Nephron progenitor cell (in vitro differentiated cells): ENCODE measurements at regions not wholly inside any gene's neighbourhood (a gene's known extent, or its start where the extent isn't known, plus 50 kb on each side); places are given as distances from the start of the nearest gene placed in this dataset.
"Not testable (repeated sequence)": the region's sequence is repeated elsewhere in the genome, so short reads cannot be mapped to it uniquely, and the experiment has no call there.

Experiments
- DNase-seq: peaks from one replicate; pipeline ENCODE4 v3.0.0; 2021
- H3K27ac Mint-ChIP-seq: 2 replicates; pipeline ENCODE4 v1.8.0; 2021; ENCODE audit warnings: mild to moderate bottlenecking, moderate library complexity, mixed read lengths
- H3K27me3 Mint-ChIP-seq: 2 replicates; pipeline ENCODE4 v1.8.0; 2021; ENCODE audit warnings: mild to moderate bottlenecking, low read depth, mixed read lengths; ENCODE audit not compliant: poor library complexity
- H3K36me3 Mint-ChIP-seq: 2 replicates; pipeline ENCODE4 v1.8.0; 2021; ENCODE audit warnings: low read depth, mixed read lengths
- H3K4me1 Mint-ChIP-seq: 2 replicates; pipeline ENCODE4 v1.8.0; 2021; ENCODE audit warnings: mixed read lengths
- H3K4me3 Mint-ChIP-seq: 2 replicates; pipeline ENCODE4 v1.8.0; 2021; ENCODE audit warnings: mild to moderate bottlenecking, moderate library complexity, mixed read lengths
- H3K9me3 Mint-ChIP-seq: 2 replicates; pipeline ENCODE4 v1.8.0; 2021; ENCODE audit warnings: mild to moderate bottlenecking, moderate library complexity, mixed read lengths
- TF ChIP-seq, protein P1 (sequence below): fragments of 200-600 bp; sonication (generic); IDR thresholded peaks from 2 replicates; pipeline ENCODE4 v1.5.0; 2021; ENCODE audit warnings: antibody characterized with exemption

DNA sequence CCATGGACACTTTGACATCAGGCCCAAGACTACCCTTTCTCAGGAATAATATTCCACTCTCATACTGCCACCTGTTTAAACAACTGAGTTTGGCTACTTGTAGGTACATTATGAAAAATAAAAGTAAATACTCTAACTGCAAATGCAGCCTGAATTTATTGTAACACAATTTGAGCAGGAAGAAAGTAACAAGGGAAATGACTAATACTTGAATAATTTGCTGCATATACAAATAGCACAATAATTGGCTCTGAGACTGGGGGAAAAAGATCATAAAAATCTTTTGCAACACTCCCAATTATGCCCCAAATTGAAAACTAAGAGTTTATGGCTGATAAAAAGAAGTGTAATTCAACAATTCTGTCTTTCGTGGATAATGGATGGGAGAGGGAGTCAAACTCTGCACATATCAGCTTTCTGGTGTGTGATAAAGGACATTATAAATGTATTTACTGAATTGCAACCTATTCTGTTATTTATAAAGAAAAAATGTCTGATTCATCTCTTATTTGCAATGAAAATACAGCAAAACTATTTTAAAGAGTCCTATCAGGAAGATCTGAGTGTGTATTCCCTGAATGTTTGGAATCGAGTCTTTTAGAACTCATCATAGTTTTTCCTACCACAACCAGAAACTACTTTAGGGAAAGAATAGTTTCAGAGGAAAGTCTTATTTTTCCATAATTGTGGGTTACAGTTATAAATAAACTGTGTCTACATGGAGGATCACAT lies 359.0 kb downstream of the JRKL start:
- H3K27me3 Mint-ChIP-seq, result no peaks in the 10 kb centered on the region
- no peaks in the 10 kb centered on the region for H3K9me3 Mint-ChIP-seq
- TF ChIP-seq, protein P1, sequence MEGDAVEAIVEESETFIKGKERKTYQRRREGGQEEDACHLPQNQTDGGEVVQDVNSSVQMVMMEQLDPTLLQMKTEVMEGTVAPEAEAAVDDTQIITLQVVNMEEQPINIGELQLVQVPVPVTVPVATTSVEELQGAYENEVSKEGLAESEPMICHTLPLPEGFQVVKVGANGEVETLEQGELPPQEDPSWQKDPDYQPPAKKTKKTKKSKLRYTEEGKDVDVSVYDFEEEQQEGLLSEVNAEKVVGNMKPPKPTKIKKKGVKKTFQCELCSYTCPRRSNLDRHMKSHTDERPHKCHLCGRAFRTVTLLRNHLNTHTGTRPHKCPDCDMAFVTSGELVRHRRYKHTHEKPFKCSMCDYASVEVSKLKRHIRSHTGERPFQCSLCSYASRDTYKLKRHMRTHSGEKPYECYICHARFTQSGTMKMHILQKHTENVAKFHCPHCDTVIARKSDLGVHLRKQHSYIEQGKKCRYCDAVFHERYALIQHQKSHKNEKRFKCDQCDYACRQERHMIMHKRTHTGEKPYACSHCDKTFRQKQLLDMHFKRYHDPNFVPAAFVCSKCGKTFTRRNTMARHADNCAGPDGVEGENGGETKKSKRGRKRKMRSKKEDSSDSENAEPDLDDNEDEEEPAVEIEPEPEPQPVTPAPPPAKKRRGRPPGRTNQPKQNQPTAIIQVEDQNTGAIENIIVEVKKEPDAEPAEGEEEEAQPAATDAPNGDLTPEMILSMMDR, result no peak
- no peaks in the 10 kb centered on the region for H3K36me3 Mint-ChIP-seq
- no peak for DNase-seq
- H3K4me3 Mint-ChIP-seq, result no peak overlapping the region
- no peaks in the 10 kb centered on the region for H3K4me1 Mint-ChIP-seq
- no peak overlapping the region for H3K27ac Mint-ChIP-seq

DNA sequence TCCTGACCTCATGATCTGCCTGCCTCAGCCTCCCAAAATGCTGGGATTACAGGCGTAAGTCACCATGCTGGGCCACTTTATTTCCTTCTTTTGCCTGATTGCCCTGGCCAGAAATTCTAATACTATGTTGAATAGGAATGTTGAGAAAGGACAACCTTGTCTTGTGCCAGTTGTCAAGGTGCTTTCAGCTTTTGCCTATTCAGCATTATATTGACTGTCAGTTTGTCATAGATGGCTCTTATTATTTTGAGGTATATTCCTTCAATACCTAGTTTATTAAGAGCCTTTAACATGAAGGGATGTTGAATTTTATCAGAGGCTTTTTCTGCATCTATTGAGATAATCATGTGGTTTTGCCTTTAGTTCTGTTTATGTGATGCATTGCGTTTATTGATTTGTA lies 362.0 kb downstream of the JRKL start:
- H3K27ac Mint-ChIP-seq, H3K4me1 Mint-ChIP-seq, H3K9me3 Mint-ChIP-seq, DNase-seq, H3K27me3 Mint-ChIP-seq, H3K4me3 Mint-ChIP-seq, H3K36me3 Mint-ChIP-seq: not testable (repeated sequence)

DNA sequence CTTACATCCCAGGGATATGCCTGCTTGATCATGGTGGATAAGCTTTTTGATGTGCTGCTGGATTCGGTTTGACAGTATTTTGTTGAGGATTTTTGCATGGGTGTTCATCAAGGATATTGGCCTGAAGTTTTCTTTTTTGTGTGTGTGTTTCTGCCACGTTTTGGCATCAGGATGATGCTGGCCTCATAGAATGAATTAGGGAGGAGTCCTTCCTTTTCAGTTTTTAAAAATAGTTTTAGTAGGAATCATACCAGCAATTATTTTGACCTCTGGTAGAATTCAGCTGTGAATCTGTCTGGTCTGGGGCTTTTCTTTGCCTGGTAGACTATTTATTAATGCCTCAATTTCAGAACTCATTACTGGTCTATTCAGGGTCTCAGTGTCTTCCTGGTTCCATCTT lies 362.4 kb downstream of the JRKL start:
- Mint-ChIP-seq H3K4me1 (no peaks in the 10 kb centered on the region), H3K4me3 (no peak overlapping the region), H3K27ac (no peak overlapping the region), H3K36me3 (no peaks in the 10 kb centered on the region), H3K27me3 (no peaks in the 10 kb centered on the region), H3K9me3 (no peaks in the 10 kb centered on the region)
- DNase-seq, result no peak
- TF ChIP-seq, protein P1, result no peak

DNA sequence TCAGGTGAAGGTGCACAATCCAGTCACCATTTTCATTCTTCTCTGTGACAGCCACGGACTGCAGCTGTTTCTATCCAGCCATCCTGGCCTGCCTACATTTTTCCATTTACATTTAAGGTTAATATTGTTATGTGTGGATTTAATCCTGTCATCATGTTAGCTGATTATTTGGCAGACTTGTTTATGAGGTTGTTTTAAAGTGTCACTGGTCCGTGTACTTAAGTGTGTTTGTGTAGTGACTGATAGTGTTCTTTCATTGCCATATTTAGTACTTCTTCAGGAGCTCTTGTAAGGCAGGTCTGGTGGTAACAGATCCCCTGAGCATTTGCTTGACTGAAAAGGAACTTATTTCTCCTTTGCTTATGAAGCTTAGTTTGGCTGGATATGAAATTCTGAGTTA lies 364.2 kb downstream of the JRKL start:
- H3K4me1 Mint-ChIP-seq, result no peaks in the 10 kb centered on the region
- no peaks in the 10 kb centered on the region for H3K27me3 Mint-ChIP-seq
- no peaks in the 10 kb centered on the region for H3K36me3 Mint-ChIP-seq
- no peak overlapping the region for H3K27ac Mint-ChIP-seq
- TF ChIP-seq, protein P1, result no peak
- no peak overlapping the region for H3K4me3 Mint-ChIP-seq
- DNase-seq, result no peak
- H3K9me3 Mint-ChIP-seq, result no peaks in the 10 kb centered on the region

DNA sequence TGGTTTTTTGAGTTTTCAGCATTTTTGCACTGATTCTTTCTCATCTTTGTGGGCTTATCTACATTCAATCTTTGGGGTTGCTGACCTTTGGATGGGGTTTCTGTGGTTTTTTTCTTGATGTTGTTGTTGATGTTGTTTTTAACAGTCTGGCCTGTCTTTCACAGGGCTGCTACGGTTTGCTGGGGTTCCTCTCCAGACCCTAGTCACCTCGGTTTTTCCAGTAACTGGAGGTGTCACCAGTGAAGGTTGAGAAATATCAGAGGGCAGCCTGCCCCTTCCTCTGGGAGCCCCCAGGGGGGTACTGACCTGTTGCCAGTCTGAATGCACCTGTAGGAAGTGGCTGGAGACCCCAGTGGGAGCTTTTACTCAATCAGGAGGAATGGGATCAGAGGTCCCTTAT lies 365.4 kb downstream of the JRKL start:
- no peaks in the 10 kb centered on the region for H3K36me3 Mint-ChIP-seq
- no peaks in the 10 kb centered on the region for H3K9me3 Mint-ChIP-seq
- no peaks in the 10 kb centered on the region for H3K27me3 Mint-ChIP-seq
- H3K27ac Mint-ChIP-seq, result no peak overlapping the region
- TF ChIP-seq, protein P1, result no peak
- no peak for DNase-seq
- H3K4me3 Mint-ChIP-seq, result no peak overlapping the region
- no peaks in the 10 kb centered on the region for H3K4me1 Mint-ChIP-seq

DNA sequence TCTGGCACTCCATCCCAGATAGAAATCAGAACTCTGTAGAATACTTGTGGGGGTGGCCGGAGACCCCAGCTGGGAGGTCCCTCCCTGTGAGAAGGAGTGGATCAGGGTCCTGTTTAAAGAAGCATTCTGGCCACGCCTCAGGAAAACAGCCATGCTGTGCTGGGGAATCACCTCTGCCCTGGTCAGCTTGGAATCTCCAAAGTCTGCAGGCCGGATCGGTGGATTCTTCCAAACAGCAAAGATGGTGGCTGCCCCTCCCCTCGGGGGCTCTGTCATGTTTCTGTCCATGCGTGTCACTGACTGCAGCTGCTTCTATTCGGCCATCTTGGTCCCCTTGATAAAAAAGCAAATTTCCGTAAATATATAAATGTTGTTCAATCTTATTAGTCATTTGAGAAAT lies 365.9 kb downstream of the JRKL start:
- no peaks in the 10 kb centered on the region for H3K9me3 Mint-ChIP-seq
- no peak overlapping the region for H3K27ac Mint-ChIP-seq
- TF ChIP-seq, protein P1, result no peak
- no peaks in the 10 kb centered on the region for H3K36me3 Mint-ChIP-seq
- no peaks in the 10 kb centered on the region for H3K4me1 Mint-ChIP-seq
- no peaks in the 10 kb centered on the region for H3K27me3 Mint-ChIP-seq
- no peak for DNase-seq
- H3K4me3 Mint-ChIP-seq, result no peak overlapping the region
